ENCODE measurements at regions not wholly inside any gene's neighbourhood (a gene's known extent, or its start where the extent isn't known, plus 50 kb on each side); places are given as distances from the start of the nearest gene placed in this dataset.
"Not testable (repeated sequence)": the region's sequence is repeated elsewhere in the genome, so short reads cannot be mapped to it uniquely, and the experiment has no call there.

GRCh38 chr4:171441300-171441941 is 371.8 kb upstream of the GALNTL6 start:
- no peak for DNase-seq
- no peaks in the 10 kb centered on the region for H3K27me3 Mint-ChIP-seq
- H3K36me3 Mint-ChIP-seq (ENCODE audit: low read depth) = no peaks in the 10 kb centered on the region
- H3K27ac Mint-ChIP-seq = no peak overlapping the region
- no peaks in the 10 kb centered on the region for H3K4me1 Mint-ChIP-seq (ENCODE audit: low read depth)
- no peaks in the 10 kb centered on the region for H3K9me3 Mint-ChIP-seq
- H3K4me3 Mint-ChIP-seq = no peak overlapping the region

GRCh38 chr4:171433674-171434073 is 379.5 kb upstream of the GALNTL6 start:
- H3K9me3 Mint-ChIP-seq = peaks cover 10% of the 10 kb centered on the region
- no peak overlapping the region for H3K27ac Mint-ChIP-seq
- no peak overlapping the region for H3K4me3 Mint-ChIP-seq
- no peak for DNase-seq
- H3K27me3 Mint-ChIP-seq = no peaks in the 10 kb centered on the region
- H3K36me3 Mint-ChIP-seq (ENCODE audit: low read depth) = no peaks in the 10 kb centered on the region
- no peaks in the 10 kb centered on the region for H3K4me1 Mint-ChIP-seq (ENCODE audit: low read depth)

- Mint-ChIP-seq H3K9me3 (peaks cover 13% of the 10 kb centered on the region), H3K27ac (no peak overlapping the region), H3K36me3 (ENCODE audit: low read depth) (no peaks in the 10 kb centered on the region), H3K4me1 (ENCODE audit: low read depth) (no peaks in the 10 kb centered on the region), H3K27me3 (no peaks in the 10 kb centered on the region), H3K4me3 (no peak overlapping the region)
- no peak for DNase-seq
Measured at GRCh38 chr4:171432536-171432935, 380.7 kb upstream of the GALNTL6 start.

GRCh38 chr4:171430495-171430894 is 382.7 kb upstream of the GALNTL6 start:
- Mint-ChIP-seq H3K4me3 (no peak overlapping the region), H3K36me3 (ENCODE audit: low read depth) (no peaks in the 10 kb centered on the region), H3K27ac (no peak overlapping the region), H3K9me3 (peaks cover 12% of the 10 kb centered on the region), H3K4me1 (ENCODE audit: low read depth) (no peaks in the 10 kb centered on the region), H3K27me3 (no peaks in the 10 kb centered on the region)
- DNase-seq = no peak

GRCh38 chr4:171397175-171397574 is 416.0 kb upstream of the GALNTL6 start:
- H3K4me3 Mint-ChIP-seq = no peak overlapping the region
- H3K27ac Mint-ChIP-seq = no peak overlapping the region
- H3K27me3 Mint-ChIP-seq = no peaks in the 10 kb centered on the region
- H3K36me3 Mint-ChIP-seq (ENCODE audit: low read depth) = no peaks in the 10 kb centered on the region
- H3K4me1 Mint-ChIP-seq (ENCODE audit: low read depth) = no peaks in the 10 kb centered on the region
- no peak for DNase-seq
- peaks cover 7% of the 10 kb centered on the region for H3K9me3 Mint-ChIP-seq

- Mint-ChIP-seq H3K27ac (no peak overlapping the region), H3K4me3 (no peak overlapping the region), H3K4me1 (ENCODE audit: low read depth) (no peaks in the 10 kb centered on the region), H3K27me3 (no peaks in the 10 kb centered on the region), H3K36me3 (ENCODE audit: low read depth) (no peaks in the 10 kb centered on the region), H3K9me3 (peaks cover 13% of the 10 kb centered on the region)
- DNase-seq = no peak
Measured at GRCh38 chr4:171390626-171391025, 422.6 kb upstream of the GALNTL6 start.

- DNase-seq = no peak
- Mint-ChIP-seq H3K4me1 (ENCODE audit: low read depth) (no peaks in the 10 kb centered on the region), H3K27me3 (no peaks in the 10 kb centered on the region), H3K4me3 (no peak overlapping the region), H3K27ac (no peak overlapping the region), H3K9me3 (peaks cover 8% of the 10 kb centered on the region), H3K36me3 (ENCODE audit: low read depth) (no peaks in the 10 kb centered on the region)
Measured at GRCh38 chr4:171378323-171378722, 434.9 kb upstream of the GALNTL6 start.

GRCh38 chr4:171376724-171377123 is 436.5 kb upstream of the GALNTL6 start:
- H3K27ac Mint-ChIP-seq = no peak overlapping the region
- H3K4me1 Mint-ChIP-seq (ENCODE audit: low read depth) = no peaks in the 10 kb centered on the region
- H3K9me3 Mint-ChIP-seq = peaks cover 8% of the 10 kb centered on the region
- no peaks in the 10 kb centered on the region for H3K36me3 Mint-ChIP-seq (ENCODE audit: low read depth)
- H3K27me3 Mint-ChIP-seq = no peaks in the 10 kb centered on the region
- DNase-seq = no peak
- no peak overlapping the region for H3K4me3 Mint-ChIP-seq

- no peak overlapping the region for H3K4me3 Mint-ChIP-seq
- no peaks in the 10 kb centered on the region for H3K36me3 Mint-ChIP-seq (ENCODE audit: low read depth)
- peaks cover 11% of the 10 kb centered on the region for H3K9me3 Mint-ChIP-seq
- no peak overlapping the region for H3K27ac Mint-ChIP-seq
- H3K27me3 Mint-ChIP-seq = no peaks in the 10 kb centered on the region
- no peak for DNase-seq
- H3K4me1 Mint-ChIP-seq (ENCODE audit: low read depth) = no peaks in the 10 kb centered on the region
Measured at GRCh38 chr4:171353535-171353934, 459.7 kb upstream of the GALNTL6 start.

- peaks cover 2% of the 10 kb centered on the region for H3K9me3 Mint-ChIP-seq
- H3K4me1 Mint-ChIP-seq (ENCODE audit: low read depth) = no peaks in the 10 kb centered on the region
- no peaks in the 10 kb centered on the region for H3K27me3 Mint-ChIP-seq
- H3K4me3 Mint-ChIP-seq = no peak overlapping the region
- no peak overlapping the region for H3K27ac Mint-ChIP-seq
- DNase-seq = no peak
- no peaks in the 10 kb centered on the region for H3K36me3 Mint-ChIP-seq (ENCODE audit: low read depth)
Measured at GRCh38 chr4:171348090-171348489, 465.1 kb upstream of the GALNTL6 start.

GRCh38 chr4:171342646-171343045 is 470.6 kb upstream of the GALNTL6 start:
- no peaks in the 10 kb centered on the region for H3K9me3 Mint-ChIP-seq
- no peak overlapping the region for H3K27ac Mint-ChIP-seq
- no peaks in the 10 kb centered on the region for H3K36me3 Mint-ChIP-seq (ENCODE audit: low read depth)
- no peak for DNase-seq
- H3K4me1 Mint-ChIP-seq (ENCODE audit: low read depth) = no peaks in the 10 kb centered on the region
- H3K27me3 Mint-ChIP-seq = no peaks in the 10 kb centered on the region
- H3K4me3 Mint-ChIP-seq = no peak overlapping the region

- Mint-ChIP-seq H3K9me3 (no peaks in the 10 kb centered on the region), H3K4me3 (no peak overlapping the region), H3K4me1 (ENCODE audit: low read depth) (no peaks in the 10 kb centered on the region), H3K27me3 (no peaks in the 10 kb centered on the region), H3K27ac (no peak overlapping the region), H3K36me3 (ENCODE audit: low read depth) (no peaks in the 10 kb centered on the region)
- DNase-seq = no peak
Measured at GRCh38 chr4:171340258-171340657, 472.9 kb upstream of the GALNTL6 start.

GRCh38 chr4:171334549-171334948 is 478.7 kb upstream of the GALNTL6 start:
- no peaks in the 10 kb centered on the region for H3K4me1 Mint-ChIP-seq (ENCODE audit: low read depth)
- H3K27me3 Mint-ChIP-seq = no peaks in the 10 kb centered on the region
- H3K4me3 Mint-ChIP-seq = no peak overlapping the region
- no peaks in the 10 kb centered on the region for H3K36me3 Mint-ChIP-seq (ENCODE audit: low read depth)
- no peak for DNase-seq
- H3K9me3 Mint-ChIP-seq = peaks cover 8% of the 10 kb centered on the region
- no peak overlapping the region for H3K27ac Mint-ChIP-seq

- DNase-seq = no peak
- H3K27me3 Mint-ChIP-seq = no peaks in the 10 kb centered on the region
- no peak overlapping the region for H3K27ac Mint-ChIP-seq
- no peak overlapping the region for H3K4me3 Mint-ChIP-seq
- H3K9me3 Mint-ChIP-seq = peaks cover 18% of the 10 kb centered on the region
- no peaks in the 10 kb centered on the region for H3K4me1 Mint-ChIP-seq (ENCODE audit: low read depth)
- H3K36me3 Mint-ChIP-seq (ENCODE audit: low read depth) = no peaks in the 10 kb centered on the region
Measured at GRCh38 chr4:171308661-171309060, 504.5 kb upstream of the GALNTL6 start.

- not testable (repeated sequence) for H3K4me1 Mint-ChIP-seq (ENCODE audit: low read depth); DNase-seq; H3K27me3 Mint-ChIP-seq; H3K4me3 Mint-ChIP-seq; H3K27ac Mint-ChIP-seq; H3K36me3 Mint-ChIP-seq (ENCODE audit: low read depth)
- H3K9me3 Mint-ChIP-seq = peaks cover 11% of the 10 kb centered on the region
Measured at GRCh38 chr4:171298048-171298718, 515.0 kb upstream of the GALNTL6 start.
